ENCODE measurements at regions not wholly inside any gene's neighbourhood (a gene's known extent, or its start where the extent isn't known, plus 50 kb on each side); places are given as distances from the start of the nearest gene placed in this dataset.
"Not testable (repeated sequence)": the region's sequence is repeated elsewhere in the genome, so short reads cannot be mapped to it uniquely, and the experiment has no call there.

DNA sequence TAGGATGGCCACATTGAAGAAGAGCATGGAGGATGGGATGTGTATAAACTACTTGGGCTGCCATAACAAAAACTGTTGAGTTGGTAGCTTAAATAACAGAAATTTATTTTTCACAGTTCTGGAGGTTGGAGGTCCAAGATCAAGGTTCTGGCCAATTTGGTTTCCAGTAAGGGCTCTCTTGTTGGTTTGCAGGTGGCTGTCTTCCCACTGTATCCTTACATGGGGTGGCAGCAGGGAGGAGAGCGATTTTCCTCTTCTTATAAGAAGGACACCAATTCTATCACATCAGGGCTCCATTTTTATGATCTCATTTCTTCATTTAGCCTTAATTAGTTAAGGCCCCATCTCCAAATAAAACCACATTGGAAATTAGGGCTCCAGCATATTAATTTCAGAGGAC lies 465.7 kb downstream of the GADD45G start:
- Mint-ChIP-seq H3K9me3 (ENCODE audit: low read depth) (no peaks in the 10 kb centered on the region), H3K36me3 (ENCODE audit: insufficient read depth) (no peaks in the 10 kb centered on the region), H3K4me3 (ENCODE audit: low read depth) (no peak overlapping the region), H3K27me3 (peaks cover 18% of the 10 kb centered on the region), H3K4me1 (ENCODE audit: low read depth) (no peaks in the 10 kb centered on the region), H3K27ac (no peak overlapping the region)
- TF ChIP-seq, protein P1, sequence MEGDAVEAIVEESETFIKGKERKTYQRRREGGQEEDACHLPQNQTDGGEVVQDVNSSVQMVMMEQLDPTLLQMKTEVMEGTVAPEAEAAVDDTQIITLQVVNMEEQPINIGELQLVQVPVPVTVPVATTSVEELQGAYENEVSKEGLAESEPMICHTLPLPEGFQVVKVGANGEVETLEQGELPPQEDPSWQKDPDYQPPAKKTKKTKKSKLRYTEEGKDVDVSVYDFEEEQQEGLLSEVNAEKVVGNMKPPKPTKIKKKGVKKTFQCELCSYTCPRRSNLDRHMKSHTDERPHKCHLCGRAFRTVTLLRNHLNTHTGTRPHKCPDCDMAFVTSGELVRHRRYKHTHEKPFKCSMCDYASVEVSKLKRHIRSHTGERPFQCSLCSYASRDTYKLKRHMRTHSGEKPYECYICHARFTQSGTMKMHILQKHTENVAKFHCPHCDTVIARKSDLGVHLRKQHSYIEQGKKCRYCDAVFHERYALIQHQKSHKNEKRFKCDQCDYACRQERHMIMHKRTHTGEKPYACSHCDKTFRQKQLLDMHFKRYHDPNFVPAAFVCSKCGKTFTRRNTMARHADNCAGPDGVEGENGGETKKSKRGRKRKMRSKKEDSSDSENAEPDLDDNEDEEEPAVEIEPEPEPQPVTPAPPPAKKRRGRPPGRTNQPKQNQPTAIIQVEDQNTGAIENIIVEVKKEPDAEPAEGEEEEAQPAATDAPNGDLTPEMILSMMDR (IDR thresholded peaks at IDR 0.05; ENCODE audit: unreplicated experiment): no peak
- DNase-seq (ENCODE audit: low spot score, unreplicated experiment): no peak

DNA sequence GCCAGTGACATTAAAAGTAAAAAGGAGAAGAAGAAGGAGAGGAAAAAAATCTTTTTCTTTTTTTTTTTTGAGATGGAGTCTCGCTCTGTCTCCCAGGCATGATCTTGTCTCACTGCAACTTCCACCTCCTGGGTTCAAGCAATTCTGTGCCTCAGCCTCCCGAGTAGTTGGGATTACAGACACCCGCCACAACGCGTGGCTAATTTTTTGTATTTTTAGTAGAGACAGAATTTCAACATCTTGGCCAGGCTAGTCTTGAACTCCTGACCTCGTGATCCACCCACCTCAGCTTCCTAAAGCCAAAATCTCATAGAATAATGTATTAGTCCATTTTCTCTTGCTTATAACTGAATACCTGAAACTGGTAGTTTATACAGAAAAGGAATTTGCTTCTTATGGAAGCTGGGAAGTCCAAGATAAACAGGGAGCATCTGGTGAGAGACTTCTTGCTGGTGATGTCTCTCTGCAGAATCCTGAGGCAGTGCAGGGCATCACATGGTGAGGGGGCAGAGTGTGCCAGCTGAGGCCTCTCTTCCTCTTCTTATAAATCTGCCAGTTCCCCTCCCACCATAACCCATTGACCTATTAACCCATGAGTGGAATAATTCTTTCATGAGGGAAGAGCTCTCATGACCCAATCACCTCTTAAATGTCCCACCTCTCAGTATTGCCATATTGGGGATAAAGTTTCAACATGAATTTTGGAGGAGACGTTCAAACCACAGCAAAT lies 466.3 kb downstream of the GADD45G start:
- H3K27ac Mint-ChIP-seq: no peak overlapping the region
- H3K9me3 Mint-ChIP-seq (ENCODE audit: low read depth): no peaks in the 10 kb centered on the region
- H3K4me1 Mint-ChIP-seq (ENCODE audit: low read depth): no peaks in the 10 kb centered on the region
- H3K36me3 Mint-ChIP-seq (ENCODE audit: insufficient read depth): no peaks in the 10 kb centered on the region
- TF ChIP-seq, protein P1 (IDR thresholded peaks at IDR 0.05; ENCODE audit: unreplicated experiment): no peak
- peaks cover 24% of the 10 kb centered on the region for H3K27me3 Mint-ChIP-seq
- H3K4me3 Mint-ChIP-seq (ENCODE audit: low read depth): no peak overlapping the region
- DNase-seq (ENCODE audit: low spot score, unreplicated experiment): no peak

DNA sequence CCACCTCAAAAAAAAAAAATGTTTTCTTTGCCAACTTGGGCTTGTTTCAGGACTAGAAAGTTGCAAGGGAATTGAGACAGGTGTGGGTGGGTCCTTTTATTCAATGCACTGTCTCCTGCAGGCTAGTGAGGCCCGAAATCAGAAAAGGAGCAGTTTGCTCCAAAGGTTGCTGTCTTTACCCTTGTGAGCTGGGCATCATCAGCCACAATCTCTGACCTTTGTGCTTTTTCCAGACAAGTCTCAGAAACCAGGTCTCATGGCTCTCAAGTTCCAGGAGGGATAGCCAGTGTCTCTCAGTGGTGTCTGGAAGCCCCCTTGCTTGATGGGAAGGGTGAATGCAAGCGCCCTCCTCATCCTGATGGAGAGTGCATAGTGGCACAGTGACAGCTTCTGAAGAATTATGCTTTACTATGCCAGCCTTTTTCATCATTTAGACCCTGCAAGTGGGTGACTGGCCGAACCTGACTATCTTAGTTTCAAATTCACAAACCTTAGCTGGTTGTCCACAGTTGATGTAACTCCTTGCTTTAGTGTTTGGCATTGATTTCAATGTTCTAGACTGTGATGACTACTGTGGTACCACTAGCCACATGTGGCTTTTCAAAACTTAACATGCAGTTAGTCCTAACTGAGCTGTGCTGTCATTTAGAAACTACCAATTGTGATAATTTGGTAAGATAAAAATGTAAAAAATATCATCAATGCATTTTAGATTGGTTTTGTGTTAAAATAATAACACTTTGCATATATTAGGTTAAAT lies 468.6 kb downstream of the GADD45G start:
- no peak overlapping the region for H3K27ac Mint-ChIP-seq
- H3K4me1 Mint-ChIP-seq (ENCODE audit: low read depth): no peaks in the 10 kb centered on the region
- H3K9me3 Mint-ChIP-seq (ENCODE audit: low read depth): no peaks in the 10 kb centered on the region
- no peaks in the 10 kb centered on the region for H3K36me3 Mint-ChIP-seq (ENCODE audit: insufficient read depth)
- H3K4me3 Mint-ChIP-seq (ENCODE audit: low read depth): no peak overlapping the region
- DNase-seq (ENCODE audit: low spot score, unreplicated experiment): no peak
- H3K27me3 Mint-ChIP-seq: peaks cover 28% of the 10 kb centered on the region
- TF ChIP-seq, protein P1 (IDR thresholded peaks at IDR 0.05; ENCODE audit: unreplicated experiment): no peak

DNA sequence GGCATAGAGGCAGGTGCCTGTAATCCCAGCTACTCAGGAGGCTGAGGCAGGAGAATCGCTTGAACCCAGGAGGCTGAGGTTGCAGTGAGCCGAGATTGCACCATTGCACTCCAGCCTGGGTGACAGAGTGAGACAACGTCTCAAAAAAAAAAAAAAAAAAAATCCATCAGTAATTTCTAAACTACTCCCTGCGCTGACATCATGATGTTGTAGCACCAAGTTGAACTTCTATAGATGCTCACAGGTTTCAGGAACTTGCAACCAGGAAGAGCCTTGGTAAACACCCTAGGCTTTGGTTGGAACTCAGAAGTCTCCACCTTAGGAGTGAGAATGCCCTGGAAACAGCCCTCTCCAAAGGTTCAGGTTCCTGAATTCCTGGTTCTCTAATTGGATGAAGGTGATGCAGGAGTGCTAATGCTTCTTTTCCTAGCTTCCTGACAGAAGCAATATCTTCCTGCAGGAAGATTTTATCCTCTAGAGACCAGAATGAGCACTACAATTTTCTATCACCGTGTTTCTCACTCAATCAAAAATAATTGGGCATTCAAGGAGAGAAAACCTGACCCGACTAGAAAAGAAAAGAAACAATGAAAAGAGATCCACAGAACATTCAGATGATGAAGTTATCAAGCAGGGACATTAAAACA lies 469.6 kb downstream of the GADD45G start:
- TF ChIP-seq, protein P1 (IDR thresholded peaks at IDR 0.05; ENCODE audit: unreplicated experiment): no peak
- H3K4me1 Mint-ChIP-seq (ENCODE audit: low read depth): no peaks in the 10 kb centered on the region
- DNase-seq (ENCODE audit: low spot score, unreplicated experiment): no peak
- no peak overlapping the region for H3K27ac Mint-ChIP-seq
- peaks cover 25% of the 10 kb centered on the region for H3K27me3 Mint-ChIP-seq
- H3K9me3 Mint-ChIP-seq (ENCODE audit: low read depth): no peaks in the 10 kb centered on the region
- H3K4me3 Mint-ChIP-seq (ENCODE audit: low read depth): no peak overlapping the region
- no peaks in the 10 kb centered on the region for H3K36me3 Mint-ChIP-seq (ENCODE audit: insufficient read depth)

DNA sequence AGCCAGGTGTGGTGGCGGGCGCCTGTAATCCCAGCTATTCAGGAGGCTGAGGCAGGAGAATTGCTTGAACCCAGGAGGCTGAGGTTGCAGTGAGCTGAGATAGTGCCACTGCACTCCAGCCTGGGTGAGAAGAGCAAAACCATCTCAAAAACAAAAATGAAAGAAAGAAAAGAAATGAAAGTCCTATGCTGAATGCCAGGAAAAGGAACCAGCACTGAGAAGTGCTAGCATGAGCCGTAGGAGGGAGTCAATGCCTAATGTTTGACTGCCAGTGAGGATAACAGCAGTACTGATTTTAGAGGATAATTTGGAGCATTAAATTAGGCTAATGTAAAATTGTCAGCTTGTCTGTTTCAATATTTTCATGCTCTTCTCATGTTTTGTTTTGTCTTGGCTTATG lies 472.8 kb downstream of the GADD45G start:
- not testable (repeated sequence) for DNase-seq (ENCODE audit: low spot score, unreplicated experiment); H3K4me1 Mint-ChIP-seq (ENCODE audit: low read depth); H3K4me3 Mint-ChIP-seq (ENCODE audit: low read depth); H3K27ac Mint-ChIP-seq; H3K9me3 Mint-ChIP-seq (ENCODE audit: low read depth); H3K36me3 Mint-ChIP-seq (ENCODE audit: insufficient read depth)
- peaks cover 33% of the 10 kb centered on the region for H3K27me3 Mint-ChIP-seq
